B cell (primary cell): ENCODE measurements at regions not wholly inside any gene's neighbourhood (a gene's known extent, or its start where the extent isn't known, plus 50 kb on each side); places are given as distances from the start of the nearest gene placed in this dataset.

ENCODE experiments used
- ATAC-seq: fragments of 200-7000 bp; cut with Tn5 transposase; one replicate; pipeline ENCODE4 v1.10.0; 2021; ENCODE audit warnings: low read depth, mild to moderate bottlenecking, moderate number of reproducible peaks, moderate library complexity
- CTCF ChIA-PET: fragments of 350-600 bp; sonication (Branson Sonifier 250); formaldehyde crosslinking; loops from one replicate; lab custom pipeline; 2021; ENCODE audit warnings: antibody characterized with exemption, inconsistent platforms; lab: Charles Lee
- POLR2A ChIA-PET: fragments of 350-600 bp; sonication (Branson Sonifier 250); formaldehyde crosslinking; loops from one replicate; lab custom pipeline; 2021; ENCODE audit warnings: antibody characterized with exemption; lab: Charles Lee
- DNase-seq: peaks from one replicate; pipeline ENCODE4 v3.0.0; 2013
- H2AFZ ChIP-seq: 2 replicates; pipeline ENCODE4 v1.6.1; 2012; ENCODE audit warnings: mild to moderate bottlenecking, low read depth, low read length; ENCODE audit not compliant: insufficient read depth, poor library complexity, severe bottlenecking
- H3K27ac ChIP-seq, 2 donors: 1 replicate in 1 of 2; 2 replicates in 1 of 2; pipeline ENCODE4 v1.5.1; 2012 to 2013; ENCODE audit warnings: low read length in 2 of 2, mild to moderate bottlenecking in 2 of 2, moderate library complexity in 1 of 2
- H3K27me3 ChIP-seq, 4 experiments: fragments of 200-600 bp in 1 of 4; sonication (generic) in 1 of 4; replicated peaks in 1 of 4; 1 replicate in 2 of 4; 2 replicates in 2 of 4; pipeline versions ENCODE4 v1.6.1 to v1.7.0; 2013 to 2016; ENCODE audit warnings: low read length in 3 of 4, mild to moderate bottlenecking in 2 of 4, mixed read lengths in 1 of 4, moderate library complexity in 1 of 4; ENCODE audit not compliant: insufficient read depth in 4 of 4, control insufficient read depth in 3 of 4; ENCODE audit errors: control extremely low read depth in 1 of 4
- H3K36me3 ChIP-seq, 2 experiments: replicated peaks in 1 of 2; 1 replicate in 1 of 2; 2 replicates in 1 of 2; pipeline versions ENCODE4 v1.6.1 to v1.7.1; 2013; ENCODE audit warnings: low read length in 1 of 2; ENCODE audit not compliant: insufficient read depth in 2 of 2, control insufficient read depth in 1 of 2; ENCODE audit errors: control extremely low read depth in 1 of 2, extremely low read depth in 1 of 2
- H3K4me1 ChIP-seq, 2 donors: fragments of 200-600 bp in 1 of 2; sonication (generic) in 1 of 2; 1 replicate in 1 of 2; 2 replicates in 1 of 2; pipeline versions ENCODE4 v1.5.1 to v1.6.1; 2013 to 2017; ENCODE audit warnings: low read length in 2 of 2; ENCODE audit not compliant: control insufficient read depth in 2 of 2, insufficient read depth in 2 of 2
- H3K4me2 ChIP-seq: replicated peaks from 2 replicates; pipeline ENCODE3; 2012; ENCODE audit warnings: mild to moderate bottlenecking, low read depth, low read length; ENCODE audit not compliant: poor library complexity, severe bottlenecking
- H3K4me3 ChIP-seq, 5 experiments: fragments of 200-600 bp in 1 of 5; sonication (generic) in 1 of 5; 1 replicate in 3 of 5; 2 replicates in 2 of 5; pipeline versions ENCODE4 v1.5.1 to v1.7.0; 2011 to 2016; ENCODE audit warnings: low read length in 4 of 5, mild to moderate bottlenecking in 4 of 5, low read depth in 2 of 5, control low read depth in 1 of 5, moderate library complexity in 1 of 5; ENCODE audit not compliant: insufficient read depth in 1 of 5; ENCODE audit errors: control extremely low read depth in 1 of 5, extremely low read depth in 1 of 5
- H3K79me2 ChIP-seq: fragments of 200-600 bp; sonication (generic); one replicate; pipeline ENCODE4 v1.6.0; 2016; ENCODE audit warnings: low read length; ENCODE audit not compliant: control insufficient read depth, insufficient read depth
- H3K9ac ChIP-seq: fragments of 200-600 bp; sonication (generic); 2 replicates; pipeline ENCODE4 v1.6.1; 2017; ENCODE audit warnings: mild to moderate bottlenecking, low read length, moderate library complexity
- H3K9me3 ChIP-seq, 3 donors: one replicate each; pipeline versions ENCODE4 v1.6.1 to v1.7.1; 2013; ENCODE audit warnings: low read length in 2 of 3; ENCODE audit not compliant: control insufficient read depth in 2 of 3, insufficient read depth in 1 of 3; ENCODE audit errors: control extremely low read depth in 1 of 3
- H4K20me1 ChIP-seq: 2 replicates; pipeline ENCODE4 v1.6.0; 2012; ENCODE audit warnings: mild to moderate bottlenecking, low read length; ENCODE audit not compliant: insufficient read depth, control insufficient read depth, poor library complexity, severe bottlenecking
- H3K27ac Mint-ChIP-seq: one replicate; pipeline ENCODE4 v1.8.0; 2021; ENCODE audit warnings: mixed read lengths
- H3K27me3 Mint-ChIP-seq: one replicate; pipeline ENCODE4 v1.8.0; 2021; ENCODE audit warnings: mixed read lengths
- H3K4me1 Mint-ChIP-seq: one replicate; pipeline ENCODE4 v1.8.0; 2021; ENCODE audit warnings: mixed read lengths
- H3K4me3 Mint-ChIP-seq: one replicate; pipeline ENCODE4 v1.8.0; 2021; ENCODE audit warnings: mixed read lengths
- H3K9me3 Mint-ChIP-seq: one replicate; pipeline ENCODE4 v1.8.0; 2022; ENCODE audit warnings: mixed read lengths; ENCODE audit not compliant: insufficient read depth
- CTCF ChIP-seq: fragments of 200-600 bp; IDR thresholded peaks from one replicate; pipeline ENCODE4 v1.8.0; 2022; ENCODE audit warnings: antibody characterized with exemption, mild to moderate bottlenecking
- EZH2 ChIP-seq: IDR thresholded peaks from 2 replicates; pipeline ENCODE4 v1.6.1; 2012; ENCODE audit warnings: borderline replicate concordance, low read depth, mild to moderate bottlenecking, moderate library complexity, low read length; ENCODE audit not compliant: insufficient read depth, poor library complexity, severe bottlenecking
- WGBS: methylation state at CpG from one replicate; pipeline ENCODE4 v1.1.5; 2013; ENCODE audit warnings: missing lambda C conversion rate; ENCODE audit not compliant: insufficient coverage; 5-methylcytosine and 5-hydroxymethylcytosine counted together
- intact Hi-C: fragments of 100-400 bp; cut with micrococcal nuclease; formaldehyde crosslinking; loops from one replicate; pipeline ENCODE4 v1.10.0; 2022

DNA sequence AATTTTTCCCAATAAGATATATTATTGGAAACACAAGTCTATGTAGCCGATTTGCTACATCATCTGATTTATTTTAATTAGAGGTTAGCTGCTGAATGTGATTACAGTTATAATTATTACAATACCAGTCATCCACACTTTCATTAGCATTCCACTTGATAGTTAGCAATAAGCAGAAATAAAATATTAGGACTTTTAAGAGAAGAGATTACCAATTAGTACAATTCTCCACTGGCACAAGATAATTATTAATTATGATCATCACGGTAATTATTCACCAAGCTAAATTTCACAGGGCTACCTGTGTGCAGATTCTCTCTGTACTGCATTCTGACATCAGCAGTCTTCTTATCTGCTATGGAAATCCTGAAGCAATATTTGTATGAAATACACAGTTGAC lies 474.7 kb downstream of the TLE4 start:
- ChIA-PET CTCF (no interaction called here), POLR2A (no interaction called here)
- H3K4me1 Mint-ChIP-seq: no peaks in the 10 kb centered on the region
- H3K9me3 Mint-ChIP-seq: no peaks in the 10 kb centered on the region
- H3K4me3 Mint-ChIP-seq: no peak overlapping the region
- WGBS: no CpG with 5 or more reads among the region's 2 CpGs
- H3K27me3 ChIP-seq: no peaks in the 10 kb centered on the region
- no peaks in the 10 kb centered on the region for H4K20me1 ChIP-seq
- H3K27ac Mint-ChIP-seq: no peak overlapping the region
- intact Hi-C loops: no loop called here
- no peak for DNase-seq
- H3K27ac ChIP-seq: no peak overlapping the region
- no peak overlapping the region for H3K4me2 ChIP-seq
- no peaks in the 10 kb centered on the region for H3K79me2 ChIP-seq
- no peak overlapping the region for H2AFZ ChIP-seq
- no peak for TF ChIP-seq EZH2
- no peak for TF ChIP-seq CTCF
- no peaks in the 10 kb centered on the region for H3K9me3 ChIP-seq
- no peaks in the 10 kb centered on the region for H3K27me3 Mint-ChIP-seq
- H3K4me3 ChIP-seq: no peak overlapping the region
- H3K4me1 ChIP-seq: no peaks in the 10 kb centered on the region
- H3K9ac ChIP-seq: no peak overlapping the region
- no peak for ATAC-seq
- no peaks in the 10 kb centered on the region for H3K36me3 ChIP-seq

GRCh38 chr9:80041821-80042220 lies 470.1 kb downstream of the TLE4 start:
- ATAC-seq: no peak
- TF ChIP-seq EZH2 (no peak), CTCF (no peak)
- CTCF ChIA-PET: no interaction called here

More at GRCh38 chr9:80041821-80042220, 470.1 kb downstream of the TLE4 start:
- no peak overlapping the region for H3K4me3 ChIP-seq
- Mint-ChIP-seq H3K4me1 (no peaks in the 10 kb centered on the region), H3K9me3 (no peaks in the 10 kb centered on the region), H3K27me3 (no peaks in the 10 kb centered on the region), H3K4me3 (no peak overlapping the region), H3K27ac (no peak overlapping the region)
- no peak for DNase-seq
- no peaks in the 10 kb centered on the region for H3K36me3 ChIP-seq
- H3K9ac ChIP-seq: no peak overlapping the region
- no peak overlapping the region for H2AFZ ChIP-seq
- POLR2A ChIA-PET: no interaction called here
- no peak overlapping the region for H3K4me2 ChIP-seq
- no peaks in the 10 kb centered on the region for H3K4me1 ChIP-seq
- intact Hi-C loops: no loop called here
- 100% methylated on average over 1 of the region's 4 CpGs for WGBS
- no peaks in the 10 kb centered on the region for H3K79me2 ChIP-seq
- no peaks in the 10 kb centered on the region for H3K27me3 ChIP-seq
- no peaks in the 10 kb centered on the region for H3K9me3 ChIP-seq
- H3K27ac ChIP-seq: no peak overlapping the region
- no peaks in the 10 kb centered on the region for H4K20me1 ChIP-seq
